GM18498 (cell line): ENCODE measurements at regions not wholly inside any gene's neighbourhood (a gene's known extent, or its start where the extent isn't known, plus 50 kb on each side); places are given as distances from the start of the nearest gene placed in this dataset.

Experiments used
- ATAC-seq: cut with Tn5 transposase; IDR thresholded peaks from one replicate; pipeline ENCODE4 v1.9.1; 2021; ENCODE audit warnings: mild to moderate bottlenecking, moderate library complexity; ENCODE audit not compliant: unreplicated experiment

DNA sequence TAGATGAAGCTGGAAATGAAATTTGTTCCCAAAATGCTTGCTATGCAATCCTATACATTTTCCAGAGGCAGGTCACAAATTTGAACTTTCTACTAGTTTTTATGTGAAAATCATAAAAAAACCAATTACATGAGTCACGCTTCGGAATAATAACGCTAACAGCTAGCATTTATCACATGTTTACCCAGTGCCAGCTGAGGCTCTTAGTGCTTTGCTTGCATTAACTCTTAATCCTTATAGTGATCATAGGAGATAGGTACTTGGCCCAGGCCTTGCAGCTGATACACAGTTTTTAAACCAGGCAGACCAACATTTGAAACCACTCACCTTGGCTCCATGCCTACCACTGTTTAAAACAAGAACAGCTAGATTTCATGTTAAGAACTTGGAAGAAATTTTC is 131.8 kb upstream of the RAG2 start:
- no peak for ATAC-seq

DNA sequence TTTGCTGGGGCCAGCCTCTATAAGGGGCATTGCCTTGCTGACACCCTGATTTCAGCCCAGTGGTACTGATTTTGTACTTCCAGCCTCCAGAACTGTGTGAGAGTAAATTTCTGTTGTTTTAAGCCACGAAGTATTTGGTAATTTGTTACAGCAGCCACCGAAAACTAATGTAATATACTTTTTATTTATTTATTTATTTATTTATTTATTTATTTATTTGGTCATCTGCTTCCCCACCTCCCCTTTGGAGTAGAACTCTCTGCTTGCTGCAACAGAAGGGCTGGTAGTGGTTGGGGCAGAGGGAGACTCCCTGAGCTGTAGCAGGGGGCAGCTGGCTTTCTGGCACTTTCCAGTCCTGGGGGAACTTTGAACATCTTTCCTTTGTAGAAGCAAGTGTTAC is 128.4 kb upstream of the RAG2 start:
- ATAC-seq, result no peak

DNA sequence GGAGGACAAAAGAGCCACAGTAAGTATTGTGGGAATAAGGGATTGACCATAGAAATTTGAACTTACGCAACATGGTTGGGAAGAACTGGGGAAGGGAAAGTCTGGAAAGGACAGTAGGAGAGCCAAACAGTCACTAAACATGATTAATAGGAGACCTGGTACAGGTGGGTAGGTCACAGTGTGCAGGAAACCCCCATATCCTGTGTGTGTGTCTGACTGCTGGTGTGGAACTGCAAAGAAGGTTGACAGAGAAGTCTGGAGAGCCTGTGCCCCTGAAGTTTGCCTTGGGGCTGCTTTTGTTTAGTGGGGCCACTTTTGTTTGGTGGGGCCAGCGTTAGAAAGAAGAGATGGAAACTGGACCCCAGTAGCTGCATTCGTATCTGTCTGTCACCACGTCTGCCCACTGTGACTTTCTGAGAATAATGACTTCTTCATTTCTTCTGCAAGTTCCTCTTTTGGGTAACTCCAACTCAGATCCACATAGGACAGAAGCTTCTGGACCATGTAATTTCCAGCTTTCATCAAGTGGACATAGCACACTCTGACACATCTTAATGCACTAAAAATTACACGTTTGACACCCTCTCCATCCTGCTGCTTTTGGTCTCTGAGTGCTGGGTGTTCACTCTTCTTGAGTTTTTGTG is 126.8 kb upstream of the RAG2 start:
- ATAC-seq, result peak; percentile 84

DNA sequence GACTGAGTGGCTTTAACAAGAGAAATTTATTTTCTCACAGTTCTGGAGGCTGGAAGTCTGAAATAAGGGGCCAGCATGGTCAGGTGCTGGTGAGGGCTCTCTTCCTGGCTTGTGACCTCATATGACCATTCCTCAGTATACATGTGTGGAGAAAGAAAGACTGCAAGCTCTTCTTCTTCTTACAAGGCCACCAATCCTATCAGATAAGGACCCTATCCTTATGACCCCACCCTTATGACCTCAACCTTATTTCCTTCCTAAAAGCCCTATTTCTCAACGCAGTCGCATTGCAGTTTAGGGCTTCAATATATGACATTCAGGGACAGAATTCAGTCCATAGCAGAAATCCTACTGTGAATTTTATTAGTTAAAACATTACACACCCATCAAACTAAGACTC is 124.4 kb upstream of the RAG2 start:
- no peak for ATAC-seq

DNA sequence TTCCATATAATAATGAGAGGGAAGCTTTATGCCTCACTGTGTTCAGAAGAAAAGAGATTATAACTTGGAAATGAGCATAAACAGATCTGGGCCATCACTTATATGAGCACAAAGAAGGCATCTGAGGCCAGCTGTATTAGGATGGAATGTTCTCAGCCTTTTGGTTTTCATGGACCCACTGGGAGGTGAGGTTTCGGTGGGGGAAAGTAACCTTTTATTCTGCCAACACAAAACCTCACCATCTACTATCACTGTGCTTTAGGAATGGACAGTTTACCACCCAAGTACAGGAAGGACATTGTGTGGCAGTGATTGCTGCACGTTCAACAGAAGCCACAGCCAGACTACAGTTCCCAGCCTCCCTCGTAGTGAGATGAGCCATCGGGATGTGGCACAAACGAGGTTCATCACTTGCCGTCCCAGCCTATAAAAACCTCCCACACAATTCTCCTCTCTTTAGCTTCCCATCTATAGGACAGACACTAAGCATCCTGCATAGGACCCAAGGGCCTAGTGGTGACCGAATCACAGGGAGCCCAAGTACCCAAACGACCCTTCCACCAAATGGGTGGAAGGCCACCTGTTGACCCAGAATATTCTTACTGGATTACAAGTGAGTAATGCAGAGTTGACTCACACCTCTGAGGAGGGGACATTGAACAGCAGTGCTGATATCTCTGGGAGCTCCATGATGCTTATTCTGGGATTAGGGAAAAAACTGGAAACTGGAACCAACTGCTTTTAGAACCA is 121.5 kb upstream of the RAG2 start:
- no peak for ATAC-seq

DNA sequence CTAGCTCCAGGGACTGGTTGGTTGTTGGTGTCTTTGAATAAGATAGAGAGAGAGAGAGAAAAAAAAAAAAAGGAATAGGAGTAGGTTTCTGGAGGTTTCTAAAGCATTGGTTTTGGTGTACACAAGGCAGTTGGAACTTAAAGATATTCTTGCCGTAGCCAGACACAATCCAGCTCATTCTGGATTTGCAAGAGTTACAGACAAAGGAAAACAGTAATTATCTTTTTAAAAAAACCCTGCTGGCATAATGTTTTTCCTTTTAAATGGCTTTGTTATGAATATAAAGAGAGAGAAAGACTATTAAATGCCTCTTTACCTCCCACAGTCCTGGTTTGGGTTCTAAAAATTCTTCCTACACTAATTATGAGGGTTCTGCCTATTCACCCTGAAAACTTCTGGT is 120.4 kb upstream of the RAG2 start:
- ATAC-seq, result no peak

DNA sequence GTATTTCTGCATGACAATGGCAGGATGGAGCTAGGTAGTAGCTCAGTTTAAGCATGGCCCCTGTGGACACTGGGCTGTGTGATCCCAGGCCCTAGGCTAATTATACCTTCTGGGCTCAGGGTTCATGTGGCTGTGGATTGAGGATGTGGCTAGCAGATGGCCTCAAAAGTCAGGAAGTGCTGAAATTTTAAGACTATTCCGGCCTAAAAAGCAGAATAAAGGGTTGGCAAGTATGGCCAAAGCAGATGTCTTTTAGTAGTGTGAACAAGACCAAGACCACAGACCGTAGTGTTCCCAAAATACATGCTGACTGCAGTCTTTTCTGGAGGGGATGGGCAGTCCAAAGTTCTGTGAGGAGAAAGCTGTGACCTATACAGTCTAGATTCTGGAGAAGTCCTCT is 115.7 kb upstream of the RAG2 start:
- ATAC-seq, result no peak

DNA sequence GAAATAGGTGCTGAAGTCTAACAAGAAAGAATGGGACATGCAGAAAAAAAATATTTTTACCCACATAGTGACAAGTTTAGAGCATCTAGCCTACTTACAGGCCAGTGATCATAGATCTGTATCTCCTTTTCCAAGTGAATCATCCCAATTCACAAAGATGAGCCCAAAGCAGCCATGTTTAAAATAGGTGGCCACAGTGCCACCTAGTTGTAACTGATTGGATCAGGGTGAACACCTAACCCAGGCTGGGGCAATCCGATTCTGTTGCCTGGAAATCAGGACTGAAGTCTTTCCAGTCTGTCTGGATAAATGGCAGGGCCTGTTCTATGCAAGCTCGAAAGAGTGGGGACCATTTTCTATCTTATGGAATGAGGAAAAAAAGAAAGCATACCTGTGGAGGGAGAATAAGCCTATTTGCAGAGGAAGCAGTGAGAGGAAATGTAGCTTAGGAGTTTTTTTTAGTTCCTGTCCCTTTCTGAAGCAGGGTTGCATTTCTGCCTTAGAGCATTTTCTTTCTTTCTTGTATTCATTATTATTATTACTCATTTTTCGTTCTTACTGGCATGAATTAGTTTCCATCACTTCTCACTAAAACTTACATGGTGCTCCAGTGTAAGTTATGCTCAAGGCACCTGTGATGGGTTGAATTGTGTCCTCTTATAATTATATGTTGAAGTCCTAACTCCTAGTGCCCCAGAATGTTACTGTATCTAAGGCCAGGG is 113.2 kb upstream of the RAG2 start:
- ATAC-seq, result no peak
